GM23338 (cell line): ENCODE measurements at regions not wholly inside any gene's neighbourhood (a gene's known extent, or its start where the extent isn't known, plus 50 kb on each side); places are given as distances from the start of the nearest gene placed in this dataset.

Source experiments
- ATAC-seq: fragments of 200-7000 bp; cut with Tn5 transposase; 3 replicates; pipeline ENCODE4 v1.9.1; 2020
- DNase-seq: peaks from one replicate; pipeline ENCODE4 v3.0.0-alpha.2; 2015; ENCODE audit warnings: low spot score
- H2AFZ ChIP-seq: fragments of 200-600 bp; sonication (generic); 2 replicates; pipeline ENCODE4 v1.8.0; 2016; ENCODE audit warnings: antibody characterized with exemption, mild to moderate bottlenecking, moderate library complexity
- H3F3A ChIP-seq: fragments of 200-600 bp; sonication (generic); replicated peaks from 2 replicates; pipeline ENCODE4 v1.8.0; 2017; ENCODE audit warnings: antibody characterized with exemption, mixed run types, low read depth
- H3K27ac ChIP-seq: fragments of 200-600 bp; sonication (generic); 2 replicates; pipeline ENCODE4 v1.6.1; 2016; ENCODE audit warnings: low read depth
- H3K27me3 ChIP-seq: fragments of 200-600 bp; sonication (generic); 2 replicates; pipeline ENCODE4 v1.8.0; 2016; ENCODE audit warnings: mild to moderate bottlenecking, mixed run types, moderate library complexity; ENCODE audit not compliant: insufficient read depth
- H3K36me3 ChIP-seq: fragments of 200-600 bp; sonication (generic); 2 replicates; pipeline ENCODE4 v1.8.0; 2016; ENCODE audit warnings: mild to moderate bottlenecking; ENCODE audit not compliant: insufficient read depth
- H3K4me1 ChIP-seq: fragments of 200-600 bp; sonication (generic); 2 replicates; pipeline ENCODE4 v1.8.0; 2016; ENCODE audit warnings: mild to moderate bottlenecking, moderate library complexity; ENCODE audit not compliant: insufficient read depth
- H3K4me2 ChIP-seq: fragments of 200-600 bp; sonication (generic); 2 replicates; pipeline ENCODE4 v1.7.1; 2017; ENCODE audit warnings: mixed run types
- H3K4me3 ChIP-seq: fragments of 200-600 bp; sonication (generic); 2 replicates; pipeline ENCODE4 v1.6.1; 2016; ENCODE audit warnings: mixed run types
- H3K79me2 ChIP-seq: fragments of 200-600 bp; sonication (generic); replicated peaks from 2 replicates; pipeline ENCODE4 v1.8.0; 2017; ENCODE audit warnings: mild to moderate bottlenecking; ENCODE audit not compliant: insufficient read depth
- H3K9me2 ChIP-seq: fragments of 200-600 bp; sonication (generic); 2 replicates; pipeline ENCODE4 v1.8.0; 2017; ENCODE audit not compliant: insufficient read depth
- H4K20me1 ChIP-seq: fragments of 200-600 bp; sonication (generic); replicated peaks from 2 replicates; pipeline ENCODE4 v1.8.0; 2017; ENCODE audit warnings: mild to moderate bottlenecking; ENCODE audit not compliant: insufficient read depth
- H3K27ac Mint-ChIP-seq: 2 replicates; pipeline ENCODE4 v1.8.0; 2020; ENCODE audit warnings: inconsistent platforms, mild to moderate bottlenecking, moderate library complexity, mixed read lengths
- H3K27me3 Mint-ChIP-seq: 3 replicates; pipeline ENCODE4 v1.8.0; 2022; ENCODE audit warnings: low read depth, mild to moderate bottlenecking, moderate library complexity, mixed read lengths, inconsistent platforms; ENCODE audit not compliant: insufficient read depth, poor library complexity
- H3K36me3 Mint-ChIP-seq: 3 replicates; pipeline ENCODE4 v1.8.0; 2021; ENCODE audit warnings: low read depth, mild to moderate bottlenecking, inconsistent platforms, moderate library complexity, mixed read lengths
- H3K4me1 Mint-ChIP-seq: 3 replicates; pipeline ENCODE4 v1.8.0; 2020; ENCODE audit warnings: mild to moderate bottlenecking, inconsistent platforms, mixed read lengths
- H3K4me3 Mint-ChIP-seq: 3 replicates; pipeline ENCODE4 v1.8.0; 2021; ENCODE audit warnings: moderate library complexity, mild to moderate bottlenecking, inconsistent platforms, mixed read lengths
- H3K9me3 Mint-ChIP-seq: 3 replicates; pipeline ENCODE4 v1.8.0; 2020; ENCODE audit warnings: moderate library complexity, mild to moderate bottlenecking, inconsistent platforms, mixed read lengths
- CREB1 ChIP-seq: fragments of 250-450 bp; sonication (Bioruptor Pico); IDR thresholded peaks from 2 replicates; pipeline ENCODE4 v1.5.0; 2020; ENCODE audit warnings: low read depth, mild to moderate bottlenecking, moderate library complexity
- CTCF ChIP-seq, 2 experiments: fragments of 200-600 bp in 1 of 2; sonication (generic) in 1 of 2; conservative IDR thresholded peaks; 2 replicates each; pipeline versions ENCODE4 v1.5.1 to v1.6.1; 2016 to 2017; ENCODE audit warnings: antibody characterized with exemption in 2 of 2, low read depth in 2 of 2, mild to moderate bottlenecking in 2 of 2, moderate library complexity in 1 of 2
- EZH2 ChIP-seq: fragments of 200-600 bp; sonication (generic); IDR thresholded peaks from one replicate; pipeline ENCODE4 v1.8.0; 2017; ENCODE audit warnings: antibody characterized with exemption, mild to moderate bottlenecking, low read depth; ENCODE audit not compliant: unreplicated experiment
- EZH2phosphoT487 ChIP-seq: fragments of 200-600 bp; sonication (generic); IDR thresholded peaks from one replicate; pipeline ENCODE4 v1.8.1; 2018; ENCODE audit warnings: antibody characterized with exemption; ENCODE audit not compliant: unreplicated experiment
- NANOG ChIP-seq: IDR thresholded peaks from 2 replicates; pipeline ENCODE4 v1.6.1; 2016; ENCODE audit warnings: antibody characterized with exemption, borderline replicate concordance
- POLR2AphosphoS5 ChIP-seq: IDR thresholded peaks from 2 replicates; pipeline ENCODE4 v1.6.1; 2016; ENCODE audit warnings: antibody characterized with exemption, low read depth
- REST ChIP-seq: IDR thresholded peaks from one replicate; pipeline ENCODE4 v1.6.1; 2018; ENCODE audit warnings: antibody characterized with exemption; ENCODE audit not compliant: unreplicated experiment
- ZNF114 ChIP-seq: fragments of 250-450 bp; sonication (Bioruptor Pico); IDR thresholded peaks from 2 replicates; pipeline ENCODE4 v1.5.0; 2020; ENCODE audit warnings: mild to moderate bottlenecking, moderate library complexity
- ZNF462 ChIP-seq: fragments of 250-450 bp; sonication (Bioruptor Pico); IDR thresholded peaks from 2 replicates; pipeline ENCODE4 v1.5.0; 2020; ENCODE audit warnings: mild to moderate bottlenecking, moderate library complexity

GRCh38 chr10:35903021-35903420 lies 260.9 kb upstream of the FZD8 start:
- peaks cover 10% of the 10 kb centered on the region for H3K4me1 Mint-ChIP-seq

GRCh38 chr10:35898716-35899440 lies 256.8 kb upstream of the FZD8 start:
- Histone ChIP-seq H3K27ac (no peak overlapping the region), H3K9me2 (no peaks in the 10 kb centered on the region), H2AFZ (peak overlapping the region; percentile 52), H3F3A (no peaks in the 10 kb centered on the region), H3K4me2 (no peak overlapping the region), H3K27me3 (no peaks in the 10 kb centered on the region), H3K79me2 (no peaks in the 10 kb centered on the region), H3K4me1 (no peaks in the 10 kb centered on the region), H3K4me3 (no peak overlapping the region), H3K36me3 (no peaks in the 10 kb centered on the region), H4K20me1 (no peaks in the 10 kb centered on the region)
- H3K9me3 Mint-ChIP-seq: 0 out of 3 replicates have a peak, but pooled peaks cover 7% of the 10 kb centered on the region
- no peak for DNase-seq
- peaks cover 5% of the 10 kb centered on the region for H3K27me3 Mint-ChIP-seq
- peaks cover 6% of the 10 kb centered on the region for H3K4me1 Mint-ChIP-seq
- no peak overlapping the region; the same call in 1 of the 2 replicates for H3K27ac Mint-ChIP-seq
- no peak overlapping the region for H3K4me3 Mint-ChIP-seq
- no peak for ATAC-seq
- H3K36me3 Mint-ChIP-seq: peaks cover 3% of the 10 kb centered on the region; the same call in 1 of the 3 replicates
- TF ChIP-seq REST (no peak), EZH2phosphoT487 (no peak), NANOG (no peak), EZH2 (no peak), CTCF (conservative IDR thresholded peaks at IDR 0.05; ENCODE audit: low read depth in 2 of 2) (no peak), ZNF462 (CRISPR knock-in tag) (no peak), POLR2AphosphoS5 (no peak), CREB1 (CRISPR knock-in tag) (no peak), ZNF114 (CRISPR knock-in tag) (no peak)

More at GRCh38 chr10:35903021-35903420, 260.9 kb upstream of the FZD8 start:
- Histone ChIP-seq H3K36me3 (no peaks in the 10 kb centered on the region), H3K27me3 (no peaks in the 10 kb centered on the region), H3K4me1 (0 out of 2 replicates have a peak, but pooled peaks cover 2% of the 10 kb centered on the region), H3K79me2 (no peaks in the 10 kb centered on the region), H3K4me2 (no peak overlapping the region), H3K9me2 (no peaks in the 10 kb centered on the region), H4K20me1 (no peaks in the 10 kb centered on the region), H3K27ac (no peak overlapping the region), H2AFZ (no peak overlapping the region), H3F3A (no peaks in the 10 kb centered on the region), H3K4me3 (no peak overlapping the region)
- no peaks in the 10 kb centered on the region; the same call in 2 of the 3 replicates for H3K9me3 Mint-ChIP-seq
- no peaks in the 10 kb centered on the region for H3K36me3 Mint-ChIP-seq
- ATAC-seq (no peak), DNase-seq (no peak)
- peaks cover 7% of the 10 kb centered on the region for H3K27me3 Mint-ChIP-seq
- H3K27ac Mint-ChIP-seq: no peak overlapping the region
- no peak overlapping the region for H3K4me3 Mint-ChIP-seq
- no peak for TF ChIP-seq ZNF114 (CRISPR knock-in tag)
